Astrocyte (in vitro differentiated cells and primary cell): ENCODE measurements at regions not wholly inside any gene's neighbourhood (a gene's known extent, or its start where the extent isn't known, plus 50 kb on each side); places are given as distances from the start of the nearest gene placed in this dataset.

Experiments
- DNase-seq: peaks from one replicate; pipeline ENCODE4 v3.0.0-alpha.2; 2010; ENCODE audit warnings: low read depth
- FAIRE-seq: peaks from 2 replicates; lab custom pipeline; 2011; peaks lifted over from hg19 to GRCh38; lab: Jason Lieb, UNC
- H2AFZ ChIP-seq: 2 replicates; pipeline ENCODE4 v1.6.0; 2012; ENCODE audit warnings: low read depth, low read length, inconsistent platforms
- H3K27ac ChIP-seq: 2 replicates; pipeline ENCODE4 v1.5.1; 2011; ENCODE audit warnings: low read depth, low read length, inconsistent platforms
- H3K27me3 ChIP-seq: 2 replicates; pipeline ENCODE4 v1.6.0; 2011; ENCODE audit warnings: low read length, inconsistent platforms; ENCODE audit not compliant: insufficient read depth
- H3K36me3 ChIP-seq: 2 replicates; pipeline ENCODE4 v1.5.1; 2011; ENCODE audit warnings: low read length, inconsistent platforms; ENCODE audit not compliant: insufficient read depth
- H3K4me1 ChIP-seq: 2 replicates; pipeline ENCODE4 v1.5.1; 2011; ENCODE audit warnings: low read length, inconsistent platforms; ENCODE audit not compliant: insufficient read depth
- H3K4me2 ChIP-seq: 2 replicates; pipeline ENCODE4 v1.6.0; 2012; ENCODE audit warnings: low read length, inconsistent platforms
- H3K4me3 ChIP-seq: 2 replicates; pipeline ENCODE4 v1.5.1; 2011; ENCODE audit warnings: low read depth, mild to moderate bottlenecking, low read length, inconsistent platforms; ENCODE audit not compliant: insufficient read depth
- H3K79me2 ChIP-seq: 2 replicates; pipeline ENCODE4 v1.6.0; 2012; ENCODE audit warnings: mild to moderate bottlenecking, low read length, inconsistent platforms; ENCODE audit not compliant: insufficient read depth
- H3K9ac ChIP-seq: 2 replicates; pipeline ENCODE4 v1.6.0; 2012; ENCODE audit warnings: mild to moderate bottlenecking, low read length, inconsistent platforms
- H3K9me3 ChIP-seq: 2 replicates; pipeline ENCODE4 v1.5.1; 2012; ENCODE audit warnings: low read depth, mild to moderate bottlenecking, low read length, inconsistent platforms; ENCODE audit not compliant: insufficient read depth
- H4K20me1 ChIP-seq: 2 replicates; pipeline ENCODE4 v1.6.0; 2012; ENCODE audit warnings: low read length, inconsistent platforms; ENCODE audit not compliant: insufficient read depth
- H3K27ac Mint-ChIP-seq: one replicate; pipeline ENCODE4 v1.8.0; 2021; ENCODE audit warnings: mild to moderate bottlenecking, mixed read lengths; ENCODE audit not compliant: unreplicated experiment
- H3K27me3 Mint-ChIP-seq: one replicate; pipeline ENCODE4 v1.8.0; 2021; ENCODE audit warnings: low read depth, mixed read lengths; ENCODE audit not compliant: unreplicated experiment
- H3K36me3 Mint-ChIP-seq: one replicate; pipeline ENCODE4 v1.8.0; 2021; ENCODE audit warnings: low read depth, mixed read lengths; ENCODE audit not compliant: unreplicated experiment
- H3K4me1 Mint-ChIP-seq: one replicate; pipeline ENCODE4 v1.8.0; 2021; ENCODE audit warnings: low read depth, mixed read lengths; ENCODE audit not compliant: unreplicated experiment
- H3K4me3 Mint-ChIP-seq: one replicate; pipeline ENCODE4 v1.8.0; 2021; ENCODE audit warnings: mild to moderate bottlenecking, moderate library complexity, mixed read lengths; ENCODE audit not compliant: unreplicated experiment
- H3K9me3 Mint-ChIP-seq: one replicate; pipeline ENCODE4 v1.8.0; 2021; ENCODE audit warnings: mild to moderate bottlenecking, mixed read lengths; ENCODE audit not compliant: unreplicated experiment
- CTCF ChIP-seq: IDR thresholded peaks from 2 replicates; pipeline ENCODE4 v1.5.1; 2011; ENCODE audit warnings: low read depth, mild to moderate bottlenecking, inconsistent platforms, low read length, moderate library complexity; ENCODE audit not compliant: insufficient read depth
- EZH2 ChIP-seq: IDR thresholded peaks from 2 replicates; pipeline ENCODE4 v1.6.1; 2012; ENCODE audit warnings: mild to moderate bottlenecking, low read length, inconsistent platforms; ENCODE audit not compliant: insufficient read depth

- FAIRE-seq, result no peak
- no peak overlapping the region for H2AFZ ChIP-seq
- H3K9me3 Mint-ChIP-seq, result peaks cover 1% of the 10 kb centered on the region
- H3K79me2 ChIP-seq, result no peaks in the 10 kb centered on the region
- peaks cover 22% of the 10 kb centered on the region for H4K20me1 ChIP-seq
- H3K4me3 ChIP-seq, result no peak overlapping the region
- H3K27me3 Mint-ChIP-seq, result peaks cover 10% of the 10 kb centered on the region
- TF ChIP-seq CTCF (no peak), EZH2 (no peak)
- no peak overlapping the region for H3K9ac ChIP-seq
- H3K4me1 ChIP-seq, result peaks cover 24% of the 10 kb centered on the region
- no peaks in the 10 kb centered on the region for H3K27me3 ChIP-seq
- H3K4me1 Mint-ChIP-seq, result peaks cover 11% of the 10 kb centered on the region
- H3K36me3 ChIP-seq, result no peaks in the 10 kb centered on the region
- no peaks in the 10 kb centered on the region for H3K36me3 Mint-ChIP-seq
- H3K9me3 ChIP-seq, result no peaks in the 10 kb centered on the region
- H3K4me2 ChIP-seq, result peak overlapping the region; percentile 57
- H3K4me3 Mint-ChIP-seq, result no peak overlapping the region
- H3K27ac Mint-ChIP-seq, result no peak overlapping the region
- H3K27ac ChIP-seq, result no peak overlapping the region
- DNase-seq, result peak; percentile 32
These were observed 150.6 kb upstream of the ROPN1 start for GRCh38 chr3:124142389-124142970.

- Histone ChIP-seq H3K27ac (no peak overlapping the region), H3K4me3 (no peak overlapping the region), H3K9me3 (no peaks in the 10 kb centered on the region), H3K4me1 (peaks cover 24% of the 10 kb centered on the region), H4K20me1 (peaks cover 24% of the 10 kb centered on the region), H3K4me2 (no peak overlapping the region), H3K9ac (no peak overlapping the region), H3K79me2 (no peaks in the 10 kb centered on the region), H3K36me3 (no peaks in the 10 kb centered on the region), H2AFZ (no peak overlapping the region), H3K27me3 (no peaks in the 10 kb centered on the region)
- Mint-ChIP-seq H3K36me3 (no peaks in the 10 kb centered on the region), H3K4me1 (peaks cover 9% of the 10 kb centered on the region), H3K27me3 (peaks cover 10% of the 10 kb centered on the region), H3K4me3 (no peak overlapping the region), H3K9me3 (peaks cover 1% of the 10 kb centered on the region), H3K27ac (no peak overlapping the region)
- DNase-seq (no peak), FAIRE-seq (no peak)
- TF ChIP-seq CTCF (no peak), EZH2 (no peak)
These were observed 151.1 kb upstream of the ROPN1 start for GRCh38 chr3:124143047-124143446.

GRCh38 chr3:124144035-124144814, 152.3 kb upstream of the ROPN1 start:
- TF ChIP-seq EZH2, result no peak
- TF ChIP-seq CTCF, result no peak
- Histone ChIP-seq H3K9ac (no peak overlapping the region), H3K27ac (no peak overlapping the region), H3K9me3 (no peaks in the 10 kb centered on the region), H3K36me3 (no peaks in the 10 kb centered on the region), H3K27me3 (no peaks in the 10 kb centered on the region), H3K4me3 (no peak overlapping the region), H3K79me2 (no peaks in the 10 kb centered on the region), H3K4me1 (peaks cover 24% of the 10 kb centered on the region), H3K4me2 (no peak overlapping the region), H2AFZ (no peak overlapping the region), H4K20me1 (peaks cover 20% of the 10 kb centered on the region)
- DNase-seq, result no peak
- H3K9me3 Mint-ChIP-seq, result peaks cover 1% of the 10 kb centered on the region
- peaks cover 11% of the 10 kb centered on the region for H3K4me1 Mint-ChIP-seq
- no peaks in the 10 kb centered on the region for H3K36me3 Mint-ChIP-seq
- FAIRE-seq, result no peak
- no peak overlapping the region for H3K4me3 Mint-ChIP-seq
- peak overlapping the region; percentile 23 for H3K27ac Mint-ChIP-seq
- H3K27me3 Mint-ChIP-seq, result peaks cover 7% of the 10 kb centered on the region
